ENCODE measurements at regions not wholly inside any gene's neighbourhood (a gene's known extent, or its start where the extent isn't known, plus 50 kb on each side); places are given as distances from the start of the nearest gene placed in this dataset.

DNA sequence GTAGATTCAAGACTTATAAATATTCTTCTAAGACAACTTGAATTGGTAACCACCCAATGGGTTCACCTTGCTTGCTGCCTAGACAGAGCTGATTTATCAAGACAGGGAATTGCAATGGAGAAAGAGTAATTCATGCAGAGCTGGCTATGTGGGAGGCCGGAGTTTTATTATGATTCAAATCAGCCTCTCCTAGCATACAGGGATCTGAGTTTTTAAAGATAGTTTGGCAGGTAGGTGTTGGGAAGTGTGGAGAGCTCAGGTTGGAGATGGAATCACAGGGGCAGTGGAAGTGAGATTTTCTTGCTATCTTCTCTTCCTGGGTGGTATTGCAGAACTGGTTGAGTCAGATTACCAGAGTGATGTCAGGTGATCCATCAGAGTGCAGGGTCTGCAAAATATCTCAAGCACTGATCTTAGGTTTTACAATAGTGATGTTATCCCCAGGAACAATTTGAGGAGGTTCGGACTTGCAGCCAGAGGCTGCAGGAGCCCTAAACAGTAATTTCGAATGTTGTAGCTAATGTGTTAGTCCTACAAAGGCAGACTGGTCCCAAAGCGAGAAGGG is 1448.6 kb upstream of the RAG2 start:
- DNase-seq: no peak
- Histone ChIP-seq H3K4me1 (no peaks in the 10 kb centered on the region), H3K4me3 (no peak overlapping the region), H3K27ac (replicated peaks) (no peak overlapping the region), H3K36me3 (no peaks in the 10 kb centered on the region), H3K27me3 (ENCODE audit: low read depth) (no peaks in the 10 kb centered on the region), H3K9me3 (replicated peaks) (no peaks in the 10 kb centered on the region)
- TF ChIP-seq, protein P1, sequence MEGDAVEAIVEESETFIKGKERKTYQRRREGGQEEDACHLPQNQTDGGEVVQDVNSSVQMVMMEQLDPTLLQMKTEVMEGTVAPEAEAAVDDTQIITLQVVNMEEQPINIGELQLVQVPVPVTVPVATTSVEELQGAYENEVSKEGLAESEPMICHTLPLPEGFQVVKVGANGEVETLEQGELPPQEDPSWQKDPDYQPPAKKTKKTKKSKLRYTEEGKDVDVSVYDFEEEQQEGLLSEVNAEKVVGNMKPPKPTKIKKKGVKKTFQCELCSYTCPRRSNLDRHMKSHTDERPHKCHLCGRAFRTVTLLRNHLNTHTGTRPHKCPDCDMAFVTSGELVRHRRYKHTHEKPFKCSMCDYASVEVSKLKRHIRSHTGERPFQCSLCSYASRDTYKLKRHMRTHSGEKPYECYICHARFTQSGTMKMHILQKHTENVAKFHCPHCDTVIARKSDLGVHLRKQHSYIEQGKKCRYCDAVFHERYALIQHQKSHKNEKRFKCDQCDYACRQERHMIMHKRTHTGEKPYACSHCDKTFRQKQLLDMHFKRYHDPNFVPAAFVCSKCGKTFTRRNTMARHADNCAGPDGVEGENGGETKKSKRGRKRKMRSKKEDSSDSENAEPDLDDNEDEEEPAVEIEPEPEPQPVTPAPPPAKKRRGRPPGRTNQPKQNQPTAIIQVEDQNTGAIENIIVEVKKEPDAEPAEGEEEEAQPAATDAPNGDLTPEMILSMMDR (IDR thresholded peaks at IDR 0.05; ENCODE audit: borderline replicate concordance): no peak
- intact Hi-C loops (cut with micrococcal nuclease): no loop called here

- no peak for DNase-seq
- Histone ChIP-seq H3K4me3 (no peak overlapping the region), H3K36me3 (no peaks in the 10 kb centered on the region), H3K27ac (replicated peaks) (no peak overlapping the region), H3K4me1 (no peaks in the 10 kb centered on the region), H3K27me3 (ENCODE audit: low read depth) (no peaks in the 10 kb centered on the region), H3K9me3 (replicated peaks) (no peaks in the 10 kb centered on the region)
- intact Hi-C loops (cut with micrococcal nuclease): no loop called here
- TF ChIP-seq, protein P1 (IDR thresholded peaks at IDR 0.05; ENCODE audit: borderline replicate concordance): no peak
Observed at GRCh38 chr11:38043060-38043459, 1445.0 kb upstream of the RAG2 start.

- Histone ChIP-seq H3K9me3 (replicated peaks) (peaks cover 4% of the 10 kb centered on the region), H3K27ac (replicated peaks) (no peak overlapping the region), H3K27me3 (ENCODE audit: low read depth) (no peaks in the 10 kb centered on the region), H3K4me3 (no peak overlapping the region), H3K36me3 (no peaks in the 10 kb centered on the region), H3K4me1 (no peaks in the 10 kb centered on the region)
- no peak for DNase-seq
- TF ChIP-seq, protein P1 (IDR thresholded peaks at IDR 0.05; ENCODE audit: borderline replicate concordance): no peak
- intact Hi-C loops (cut with micrococcal nuclease): no loop called here
Observed at GRCh38 chr11:38038777-38039176, 1440.7 kb upstream of the RAG2 start.

GRCh38 chr11:38019072-38019775 is 1421.2 kb upstream of the RAG2 start:
- H3K4me3 ChIP-seq: no peak overlapping the region
- no peak for DNase-seq
- no peak overlapping the region for H3K27ac ChIP-seq (replicated peaks)
- TF ChIP-seq, protein P1 (IDR thresholded peaks at IDR 0.05; ENCODE audit: borderline replicate concordance): no peak
- no peaks in the 10 kb centered on the region for H3K4me1 ChIP-seq
- H3K9me3 ChIP-seq (replicated peaks): peaks cover 34% of the 10 kb centered on the region
- no peaks in the 10 kb centered on the region for H3K36me3 ChIP-seq
- intact Hi-C loops (cut with micrococcal nuclease): no loop called here
- H3K27me3 ChIP-seq (ENCODE audit: low read depth): no peaks in the 10 kb centered on the region

DNA sequence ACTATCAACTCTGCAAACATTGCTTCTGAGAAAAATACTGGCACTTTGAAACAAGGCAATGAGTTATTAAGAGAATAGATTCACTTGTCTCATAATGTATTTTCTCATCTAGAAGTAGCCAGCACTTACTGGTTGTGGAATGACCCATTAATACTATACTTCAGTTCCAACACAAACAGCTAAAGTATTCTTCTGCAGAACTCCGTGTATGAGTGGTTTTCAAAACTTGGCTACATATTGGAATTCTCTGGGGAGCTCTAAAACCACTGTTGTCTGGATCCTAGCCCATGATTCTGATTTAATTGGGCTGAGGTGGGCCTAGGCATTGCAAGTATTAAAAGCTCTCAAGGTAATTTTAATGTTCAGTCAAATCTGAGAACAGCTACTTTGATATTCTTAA is 1416.4 kb upstream of the RAG2 start:
- intact Hi-C loops (cut with micrococcal nuclease): no loop called here
- DNase-seq: no peak
- no peaks in the 10 kb centered on the region for H3K9me3 ChIP-seq (replicated peaks)

More for the DNA sequence above, 1416.4 kb upstream of the RAG2 start:
- Histone ChIP-seq H3K27ac (replicated peaks) (no peak overlapping the region), H3K36me3 (no peaks in the 10 kb centered on the region), H3K4me3 (no peak overlapping the region), H3K27me3 (ENCODE audit: low read depth) (no peaks in the 10 kb centered on the region), H3K4me1 (no peaks in the 10 kb centered on the region)
- TF ChIP-seq, protein P1 (IDR thresholded peaks at IDR 0.05; ENCODE audit: borderline replicate concordance): no peak

All from left ventricle myocardium inferior (tissue), 1 donor.